ENCODE measurements at regions not wholly inside any gene's neighbourhood (a gene's known extent, or its start where the extent isn't known, plus 50 kb on each side); places are given as distances from the start of the nearest gene placed in this dataset.
"Not testable (repeated sequence)": the region's sequence is repeated elsewhere in the genome, so short reads cannot be mapped to it uniquely, and the experiment has no call there.

DNA sequence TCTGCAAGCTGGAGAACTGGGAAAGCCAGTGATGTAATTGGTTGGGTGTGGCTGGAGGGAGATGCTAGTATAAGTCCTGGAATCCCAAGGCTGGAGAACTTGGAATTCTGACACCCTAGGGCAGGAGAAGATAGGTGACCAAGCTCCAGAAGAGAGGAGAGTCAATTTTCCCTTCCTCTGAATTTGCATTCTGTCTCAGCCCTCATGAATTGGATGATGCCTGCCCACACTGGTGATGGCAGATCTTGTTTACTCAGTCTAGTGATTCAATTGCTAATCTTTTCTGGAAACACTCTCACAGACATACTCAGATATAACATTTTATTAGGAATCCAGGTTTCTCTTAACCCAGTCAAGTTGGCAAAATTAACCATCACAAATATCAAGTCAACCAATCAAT lies 287.2 kb downstream of the RDH14 start:
- Histone ChIP-seq H3K4me1 (ENCODE audit: control insufficient read depth in 1 of 2, insufficient read depth in 2 of 2, low read length in 2 of 2) (no peaks in the 10 kb centered on the region), H3K27me3 (ENCODE audit: low read depth, low read length) (no peaks in the 10 kb centered on the region), H3K36me3 (ENCODE audit: control insufficient read depth in 1 of 2, insufficient read depth in 2 of 2, low read length in 2 of 2) (no peaks in the 10 kb centered on the region), H3K4me3 (ENCODE audit: low read depth in 1 of 2, low read length in 2 of 2) (no peak overlapping the region), H3K9me3 (ENCODE audit: control insufficient read depth in 1 of 2, low read length in 2 of 2) (no peaks in the 10 kb centered on the region), H3K27ac (ENCODE audit: low read length) (no peak overlapping the region)

DNA sequence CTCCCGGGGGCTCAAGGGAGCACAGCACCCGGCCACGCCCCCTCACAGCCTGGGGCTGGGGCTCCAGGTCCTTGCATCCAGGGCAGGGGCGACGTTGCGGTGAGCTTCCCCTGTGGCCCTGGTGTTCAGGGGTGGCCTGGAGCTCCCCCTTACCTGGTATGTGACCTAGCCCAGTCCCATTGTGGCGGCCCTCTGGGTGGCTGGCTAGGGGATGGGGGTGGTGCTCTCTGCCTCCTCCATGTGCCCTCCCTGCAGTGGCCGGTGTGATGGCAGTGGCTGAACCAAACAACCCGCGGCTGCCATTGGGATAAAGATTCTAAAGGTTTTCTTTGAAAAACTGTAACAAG lies 288.3 kb downstream of the RDH14 start:
- H3K27ac ChIP-seq (ENCODE audit: low read length) = no peak overlapping the region
- no peaks in the 10 kb centered on the region for H3K4me1 ChIP-seq (ENCODE audit: control insufficient read depth in 1 of 2, insufficient read depth in 2 of 2, low read length in 2 of 2)
- no peak overlapping the region for H3K4me3 ChIP-seq (ENCODE audit: low read depth in 1 of 2, low read length in 2 of 2)
- no peaks in the 10 kb centered on the region for H3K9me3 ChIP-seq (ENCODE audit: control insufficient read depth in 1 of 2, low read length in 2 of 2)
- H3K27me3 ChIP-seq (ENCODE audit: low read depth, low read length) = no peaks in the 10 kb centered on the region
- H3K36me3 ChIP-seq (ENCODE audit: control insufficient read depth in 1 of 2, insufficient read depth in 2 of 2, low read length in 2 of 2) = no peaks in the 10 kb centered on the region

DNA sequence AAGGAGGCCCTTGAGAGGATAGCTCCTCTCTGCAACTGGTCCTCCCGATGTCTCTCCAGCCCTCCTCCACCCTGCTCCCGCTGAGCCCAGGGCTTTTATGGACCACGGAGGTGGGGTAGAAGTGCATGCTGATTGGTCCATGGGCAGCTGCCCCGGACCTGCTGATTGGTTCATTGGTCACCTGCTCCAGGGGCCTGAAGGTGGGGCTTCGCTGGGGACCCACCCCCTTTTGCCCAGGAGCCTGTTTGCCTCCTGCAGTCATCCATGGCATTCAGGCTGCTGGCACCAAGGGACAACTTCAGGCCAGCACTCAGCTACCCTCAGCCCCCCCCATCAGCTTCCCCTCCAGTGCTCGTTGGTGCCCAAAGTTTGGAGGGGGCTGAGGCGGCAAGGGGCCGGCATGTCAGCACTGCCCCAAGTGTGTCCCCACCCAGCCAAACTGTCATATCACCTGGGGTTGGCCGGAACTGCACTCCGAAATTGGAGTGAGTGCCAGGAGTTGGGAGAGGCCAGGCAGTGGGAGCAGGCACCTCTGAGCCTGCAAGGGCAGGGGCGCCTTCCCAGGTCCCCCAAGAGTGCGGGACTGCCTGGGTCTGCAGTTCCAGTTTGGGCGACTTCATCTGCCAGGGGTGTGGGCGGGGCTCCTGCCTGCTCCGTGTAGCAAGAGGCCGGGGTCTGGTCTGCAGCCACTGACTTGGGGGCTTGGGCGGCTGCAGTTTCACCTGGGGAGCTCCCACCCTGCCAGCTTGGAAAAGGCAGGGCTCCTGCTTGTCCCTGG lies 288.9 kb downstream of the RDH14 start:
- Histone ChIP-seq H3K9me3 (ENCODE audit: control insufficient read depth in 1 of 2, low read length in 2 of 2) (no peaks in the 10 kb centered on the region), H3K27me3 (ENCODE audit: low read depth, low read length) (no peaks in the 10 kb centered on the region), H3K27ac (ENCODE audit: low read length) (no peak overlapping the region), H3K4me1 (ENCODE audit: control insufficient read depth in 1 of 2, insufficient read depth in 2 of 2, low read length in 2 of 2) (no peaks in the 10 kb centered on the region), H3K4me3 (ENCODE audit: low read depth in 1 of 2, low read length in 2 of 2) (no peak overlapping the region), H3K36me3 (ENCODE audit: control insufficient read depth in 1 of 2, insufficient read depth in 2 of 2, low read length in 2 of 2) (no peaks in the 10 kb centered on the region)

DNA sequence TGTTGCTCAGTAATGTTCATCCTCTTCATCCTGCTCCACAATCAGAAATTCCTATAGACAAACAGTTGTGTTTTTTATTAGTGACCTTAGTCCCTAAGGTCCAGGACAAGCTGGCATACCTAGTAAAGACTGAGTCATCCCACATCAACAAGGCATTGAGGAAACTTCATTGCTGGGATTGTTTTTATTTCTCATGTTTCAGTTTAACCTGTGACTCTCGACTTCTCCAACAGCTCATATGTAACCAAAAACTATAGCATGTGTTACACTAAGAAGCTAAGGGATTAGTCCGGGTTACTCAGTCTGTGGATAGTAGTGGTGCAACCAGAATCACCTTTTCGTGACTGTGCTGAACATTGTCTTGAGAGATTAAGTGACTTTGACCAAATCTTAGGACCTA lies 292.1 kb downstream of the RDH14 start:
- no peak overlapping the region for H3K27ac ChIP-seq (ENCODE audit: low read length)
- no peaks in the 10 kb centered on the region for H3K9me3 ChIP-seq (ENCODE audit: control insufficient read depth in 1 of 2, low read length in 2 of 2)
- no peak overlapping the region for H3K4me3 ChIP-seq (ENCODE audit: low read depth in 1 of 2, low read length in 2 of 2)
- no peaks in the 10 kb centered on the region for H3K27me3 ChIP-seq (ENCODE audit: low read depth, low read length)
- no peaks in the 10 kb centered on the region for H3K36me3 ChIP-seq (ENCODE audit: control insufficient read depth in 1 of 2, insufficient read depth in 2 of 2, low read length in 2 of 2)
- no peaks in the 10 kb centered on the region for H3K4me1 ChIP-seq (ENCODE audit: control insufficient read depth in 1 of 2, insufficient read depth in 2 of 2, low read length in 2 of 2)

DNA sequence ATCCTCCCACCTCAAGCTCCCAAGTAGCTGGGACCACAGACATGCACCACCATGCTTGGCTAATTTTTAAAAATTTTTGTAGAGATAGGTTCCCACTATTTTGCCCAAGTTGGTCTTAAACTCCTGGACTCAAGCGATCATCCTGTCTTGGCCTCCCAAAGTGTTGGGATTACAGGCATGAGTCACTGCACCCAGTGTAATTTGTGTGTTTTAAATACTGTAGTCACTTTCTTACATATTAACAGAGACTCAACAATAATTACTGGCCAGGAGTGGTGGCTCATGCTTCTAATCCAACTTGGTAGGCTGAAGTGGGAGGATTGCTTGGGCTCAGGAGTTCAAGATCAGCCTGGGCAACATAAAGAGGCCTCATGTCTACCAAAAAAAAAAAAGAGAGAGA lies 293.0 kb downstream of the RDH14 start:
- no peaks in the 10 kb centered on the region for H3K36me3 ChIP-seq (ENCODE audit: control insufficient read depth in 1 of 2, insufficient read depth in 2 of 2, low read length in 2 of 2)
- H3K4me1 ChIP-seq (ENCODE audit: control insufficient read depth in 1 of 2, insufficient read depth in 2 of 2, low read length in 2 of 2) = no peaks in the 10 kb centered on the region
- no peak overlapping the region for H3K27ac ChIP-seq (ENCODE audit: low read length)
- H3K9me3 ChIP-seq (ENCODE audit: control insufficient read depth in 1 of 2, low read length in 2 of 2) = no peaks in the 10 kb centered on the region
- H3K4me3 ChIP-seq (ENCODE audit: low read depth in 1 of 2, low read length in 2 of 2) = no peak overlapping the region
- H3K27me3 ChIP-seq (ENCODE audit: low read depth, low read length) = no peaks in the 10 kb centered on the region

DNA sequence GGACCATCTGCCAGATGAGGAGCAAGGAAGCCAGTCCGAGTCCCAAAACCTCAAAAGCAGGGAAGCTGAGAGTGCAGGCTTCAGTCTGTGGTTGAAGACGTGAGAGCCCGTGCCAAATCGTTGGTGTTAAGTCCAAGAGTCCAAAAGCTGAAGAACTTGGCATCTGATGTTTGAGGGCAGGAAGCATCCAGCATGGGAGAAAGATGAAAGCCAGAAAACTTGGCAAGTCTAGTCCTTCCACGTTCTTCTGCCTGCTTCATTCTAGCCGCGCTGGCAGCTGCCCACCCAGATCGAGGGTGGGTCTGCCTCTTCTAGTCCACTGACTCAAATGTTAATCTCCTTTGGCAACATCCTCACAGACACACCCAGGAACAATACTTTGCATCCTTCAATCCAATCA lies 293.8 kb downstream of the RDH14 start:
- not testable (repeated sequence) for H3K4me1 ChIP-seq (ENCODE audit: control insufficient read depth in 1 of 2, insufficient read depth in 2 of 2, low read length in 2 of 2); H3K9me3 ChIP-seq (ENCODE audit: control insufficient read depth in 1 of 2, low read length in 2 of 2); H3K36me3 ChIP-seq (ENCODE audit: control insufficient read depth in 1 of 2, insufficient read depth in 2 of 2, low read length in 2 of 2); H3K27ac ChIP-seq (ENCODE audit: low read length); H3K4me3 ChIP-seq (ENCODE audit: low read depth in 1 of 2, low read length in 2 of 2); H3K27me3 ChIP-seq (ENCODE audit: low read depth, low read length)

DNA sequence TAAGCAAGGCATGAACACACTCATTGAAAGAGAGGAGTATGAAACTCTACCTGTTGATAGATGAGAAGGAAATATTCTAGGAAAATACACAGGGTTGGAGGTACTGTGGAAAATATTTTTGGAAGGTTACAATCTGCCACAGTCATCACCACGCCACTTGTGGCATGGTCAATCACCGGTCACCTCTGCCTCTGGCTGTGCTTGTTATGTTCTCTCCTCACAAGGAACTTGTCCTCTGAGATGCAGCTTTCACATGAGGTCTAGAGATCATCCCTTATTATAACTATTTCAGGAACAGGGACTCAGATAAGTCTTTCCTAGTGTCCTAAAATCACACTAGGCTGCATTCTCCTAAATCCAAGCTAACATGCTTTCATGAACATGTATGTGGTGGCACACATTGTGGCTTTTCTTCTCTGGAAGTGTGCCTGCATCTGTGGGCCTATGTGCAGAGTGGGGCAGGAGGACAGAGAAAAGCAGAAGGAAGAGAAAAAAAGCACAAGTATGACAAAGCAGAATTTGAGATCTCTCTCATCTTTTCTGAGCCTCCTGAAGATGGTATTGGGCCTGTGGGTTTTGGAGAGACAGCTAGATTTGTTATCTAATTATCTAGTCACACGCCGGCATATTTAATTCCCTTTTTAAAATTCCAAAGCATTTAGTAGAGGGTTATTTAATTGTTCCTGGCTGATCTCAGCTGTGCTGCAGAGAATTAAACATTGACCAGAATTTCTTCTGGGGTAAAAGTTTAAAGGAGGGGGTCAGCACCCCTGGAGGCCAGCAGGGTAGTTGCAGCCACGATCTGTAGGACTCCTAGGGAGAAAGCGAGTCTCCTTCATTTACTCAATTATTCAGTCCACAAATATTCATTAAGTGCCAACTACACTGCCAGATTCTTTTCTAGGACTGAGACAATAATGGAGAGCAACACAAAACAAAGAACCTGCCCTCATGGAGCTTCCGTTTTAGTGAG lies 294.6 kb downstream of the RDH14 start:
- no peaks in the 10 kb centered on the region for H3K9me3 ChIP-seq (ENCODE audit: control insufficient read depth in 1 of 2, low read length in 2 of 2)
- H3K27ac ChIP-seq (ENCODE audit: low read length) = no peak overlapping the region
- no peaks in the 10 kb centered on the region for H3K27me3 ChIP-seq (ENCODE audit: low read depth, low read length)
- no peaks in the 10 kb centered on the region for H3K4me1 ChIP-seq (ENCODE audit: control insufficient read depth in 1 of 2, insufficient read depth in 2 of 2, low read length in 2 of 2)
- no peaks in the 10 kb centered on the region for H3K36me3 ChIP-seq (ENCODE audit: control insufficient read depth in 1 of 2, insufficient read depth in 2 of 2, low read length in 2 of 2)
- no peak overlapping the region for H3K4me3 ChIP-seq (ENCODE audit: low read depth in 1 of 2, low read length in 2 of 2)

DNA sequence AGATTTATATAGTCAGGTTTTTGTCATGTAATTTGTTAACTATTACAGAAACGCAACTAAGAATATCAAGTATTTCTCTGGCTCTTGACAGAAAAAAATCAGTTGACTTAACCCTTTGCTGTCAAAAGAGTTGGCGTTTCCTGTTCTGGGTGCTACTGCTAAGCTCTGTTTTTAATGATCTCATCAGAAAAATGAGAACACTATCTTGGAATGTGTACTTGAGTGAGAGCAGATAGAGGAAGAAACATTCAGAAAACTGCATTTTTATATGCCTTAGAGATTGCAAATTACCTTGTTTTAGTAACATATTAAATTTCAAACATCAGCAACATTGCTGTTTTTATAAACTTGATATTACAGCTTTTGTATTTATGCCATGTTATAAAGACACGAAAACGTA lies 297.9 kb downstream of the RDH14 start:
- H3K27me3 ChIP-seq (ENCODE audit: low read depth, low read length) = no peaks in the 10 kb centered on the region
- H3K27ac ChIP-seq (ENCODE audit: low read length) = no peak overlapping the region
- H3K36me3 ChIP-seq (ENCODE audit: control insufficient read depth in 1 of 2, insufficient read depth in 2 of 2, low read length in 2 of 2) = no peaks in the 10 kb centered on the region
- H3K9me3 ChIP-seq (ENCODE audit: control insufficient read depth in 1 of 2, low read length in 2 of 2) = no peaks in the 10 kb centered on the region
- no peaks in the 10 kb centered on the region for H3K4me1 ChIP-seq (ENCODE audit: control insufficient read depth in 1 of 2, insufficient read depth in 2 of 2, low read length in 2 of 2)
- H3K4me3 ChIP-seq (ENCODE audit: low read depth in 1 of 2, low read length in 2 of 2) = no peak overlapping the region

DNA sequence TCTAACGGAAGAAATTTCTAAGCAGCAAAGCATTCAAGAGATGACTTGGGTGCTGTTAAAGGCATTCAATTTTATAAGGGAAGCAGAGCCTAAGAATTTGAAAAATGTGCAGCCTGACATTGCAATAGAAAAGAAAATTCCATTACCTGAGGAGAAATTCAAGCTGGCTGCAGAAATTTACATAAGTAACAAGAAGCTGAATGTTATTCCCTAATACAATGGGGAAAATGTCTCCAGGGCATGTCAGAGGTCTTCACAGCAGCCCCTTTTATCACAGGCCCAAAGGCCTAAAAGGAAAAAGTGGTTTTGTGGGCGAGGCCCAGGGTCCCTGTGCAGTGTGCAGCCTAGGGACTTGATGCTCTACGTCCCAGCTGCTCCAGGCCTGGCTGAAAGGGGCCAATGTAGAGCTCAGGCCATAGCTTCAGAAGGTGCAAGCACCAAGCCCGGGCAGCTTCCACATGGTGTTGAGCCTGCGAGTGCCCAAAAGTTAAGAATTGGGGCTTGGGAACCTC lies 306.7 kb downstream of the RDH14 start:
- no peaks in the 10 kb centered on the region for H3K9me3 ChIP-seq (ENCODE audit: control insufficient read depth in 1 of 2, low read length in 2 of 2)
- H3K27ac ChIP-seq (ENCODE audit: low read length) = no peak overlapping the region
- H3K27me3 ChIP-seq (ENCODE audit: low read depth, low read length) = no peaks in the 10 kb centered on the region
- H3K4me3 ChIP-seq (ENCODE audit: low read depth in 1 of 2, low read length in 2 of 2) = no peak overlapping the region
- H3K4me1 ChIP-seq (ENCODE audit: control insufficient read depth in 1 of 2, insufficient read depth in 2 of 2, low read length in 2 of 2) = no peaks in the 10 kb centered on the region
- no peaks in the 10 kb centered on the region for H3K36me3 ChIP-seq (ENCODE audit: control insufficient read depth in 1 of 2, insufficient read depth in 2 of 2, low read length in 2 of 2)

DNA sequence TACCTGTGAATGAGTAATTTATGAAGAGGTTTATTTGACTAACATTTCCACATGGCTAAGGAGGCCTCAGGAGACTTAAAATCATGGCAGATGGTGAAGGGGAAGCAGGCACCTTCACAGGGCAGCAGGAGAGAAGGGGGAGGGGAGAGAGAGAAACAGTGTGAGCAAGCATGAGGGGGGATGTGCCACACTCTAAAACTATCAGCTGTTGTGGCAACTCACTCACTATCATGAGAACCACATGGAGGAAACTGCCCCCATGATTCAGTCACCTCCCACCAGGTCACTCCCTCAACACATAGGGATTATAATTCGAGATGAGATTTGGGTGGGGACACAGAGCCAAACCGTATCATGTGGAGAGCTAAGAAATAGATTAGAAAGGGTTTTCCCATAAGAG lies 309.0 kb downstream of the RDH14 start:
- Histone ChIP-seq H3K4me3 (ENCODE audit: low read depth in 1 of 2, low read length in 2 of 2) (no peak overlapping the region), H3K4me1 (ENCODE audit: control insufficient read depth in 1 of 2, insufficient read depth in 2 of 2, low read length in 2 of 2) (no peaks in the 10 kb centered on the region), H3K27me3 (ENCODE audit: low read depth, low read length) (no peaks in the 10 kb centered on the region), H3K27ac (ENCODE audit: low read length) (no peak overlapping the region), H3K9me3 (ENCODE audit: control insufficient read depth in 1 of 2, low read length in 2 of 2) (no peaks in the 10 kb centered on the region), H3K36me3 (ENCODE audit: control insufficient read depth in 1 of 2, insufficient read depth in 2 of 2, low read length in 2 of 2) (no peaks in the 10 kb centered on the region)

DNA sequence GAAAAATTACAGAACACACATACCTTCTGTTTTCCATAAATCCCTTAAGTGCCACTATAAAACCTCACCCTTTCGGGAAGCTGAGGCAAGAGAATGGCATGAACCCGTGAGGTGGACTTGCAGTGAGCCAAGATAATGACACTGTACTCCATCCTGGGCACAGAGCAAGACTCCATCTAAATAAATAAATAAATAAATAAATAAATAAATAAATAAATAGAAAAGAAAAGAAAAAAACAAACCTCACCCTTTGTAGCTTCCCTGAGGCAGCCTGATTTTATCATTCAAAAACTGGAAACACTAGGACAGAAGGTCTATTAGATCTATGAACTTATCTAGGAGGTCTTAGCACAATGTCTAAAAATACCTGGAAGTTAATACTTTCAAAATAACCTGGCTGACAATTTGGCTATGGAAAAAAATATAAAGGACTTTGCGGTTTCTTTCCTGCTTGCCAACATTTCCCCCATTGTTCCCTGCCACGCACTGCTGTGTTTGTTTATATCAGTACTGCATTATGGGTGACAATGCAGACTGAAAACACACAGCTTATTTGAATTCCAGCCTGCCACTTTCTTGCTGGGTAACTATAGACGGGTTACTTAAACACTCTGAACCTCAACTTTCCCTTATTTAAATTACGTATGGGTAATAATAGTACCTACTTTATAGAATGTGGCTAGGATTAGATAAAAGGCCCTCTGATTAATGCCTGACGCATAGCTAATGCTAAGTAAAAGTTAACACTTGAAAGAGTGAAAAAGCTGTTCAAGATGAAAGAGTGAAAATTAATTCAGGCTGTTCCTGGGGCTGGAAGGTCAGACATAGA lies 313.0 kb downstream of the RDH14 start:
- Histone ChIP-seq H3K4me1 (ENCODE audit: control insufficient read depth in 1 of 2, insufficient read depth in 2 of 2, low read length in 2 of 2) (no peaks in the 10 kb centered on the region), H3K4me3 (ENCODE audit: low read depth in 1 of 2, low read length in 2 of 2) (no peak overlapping the region), H3K36me3 (ENCODE audit: control insufficient read depth in 1 of 2, insufficient read depth in 2 of 2, low read length in 2 of 2) (no peaks in the 10 kb centered on the region)

More for the DNA sequence above, 313.0 kb downstream of the RDH14 start:
- no peak overlapping the region for H3K27ac ChIP-seq (ENCODE audit: low read length)
- no peaks in the 10 kb centered on the region for H3K9me3 ChIP-seq (ENCODE audit: control insufficient read depth in 1 of 2, low read length in 2 of 2)
- H3K27me3 ChIP-seq (ENCODE audit: low read depth, low read length) = no peaks in the 10 kb centered on the region

Measured in muscle layer of duodenum (tissue), 2 donors.